ENCODE measurements at regions not wholly inside any gene's neighbourhood (a gene's known extent, or its start where the extent isn't known, plus 50 kb on each side); places are given as distances from the start of the nearest gene placed in this dataset.

- 63 to 71% methylated on average over 6 to 14 of the region's 14 CpGs for WGBS, 2 donors (ENCODE audit: low coverage in 1 of 2)
- in situ Hi-C loops (cut with MboI; ENCODE audit: low pct_ligation_motif_present in 1 of 4, low pct_unique_long_range_greater_than_20kb in 1 of 4, low sequenced_read_pairs in 3 of 4): no loop called here
Measured at GRCh38 chr19:5262721-5263120, 77.9 kb downstream of the PTPRS start.

GRCh38 chr19:5261156-5261890 is 79.3 kb downstream of the PTPRS start:
- TF ChIP-seq EP300 (IDR thresholded peaks at IDR 0.05; ENCODE audit: low read depth) (no peak), CTCF (IDR thresholded peaks at IDR 0.05) (no peak), POLR2AphosphoS5 (IDR thresholded peaks at IDR 0.05) (no peak), POLR2A (IDR thresholded peaks at IDR 0.05) (no peak)
- in situ Hi-C loops (cut with MboI; ENCODE audit: low pct_ligation_motif_present in 1 of 4, low pct_unique_long_range_greater_than_20kb in 1 of 4, low sequenced_read_pairs in 3 of 4) (no loop called here), intact Hi-C loops (cut with DNase I; ENCODE audit: low total_unique reads) (no loop called here)
- 20 to 71% methylated on average over 1 to 15 of the region's 15 CpGs for WGBS, 2 donors (ENCODE audit: low coverage in 1 of 2)
- H3K27me3 ChIP-seq: no peaks in the 10 kb centered on the region
- H3K4me1 ChIP-seq: no peaks in the 10 kb centered on the region
- H3K36me3 ChIP-seq: no peaks in the 10 kb centered on the region
- H3K9me3 ChIP-seq: no peaks in the 10 kb centered on the region
- H3K27ac ChIP-seq: no peak overlapping the region
- no peak for DNase-seq
- H3K4me3 ChIP-seq: no peak overlapping the region

More at GRCh38 chr19:5262721-5263120, 77.9 kb downstream of the PTPRS start:
- no peaks in the 10 kb centered on the region for H3K4me1 ChIP-seq
- intact Hi-C loops (cut with DNase I; ENCODE audit: low total_unique reads): loop anchor here (1.0 kb wide), 1 partner anchor 40 kb away; no protein-coding TSS in a partner anchor
- no peaks in the 10 kb centered on the region for H3K36me3 ChIP-seq
- H3K27ac ChIP-seq: no peak overlapping the region
- no peak overlapping the region for H3K4me3 ChIP-seq
- TF ChIP-seq POLR2A (IDR thresholded peaks at IDR 0.05): no peak
- no peak for TF ChIP-seq EP300 (IDR thresholded peaks at IDR 0.05; ENCODE audit: low read depth)
- no peak for TF ChIP-seq POLR2AphosphoS5 (IDR thresholded peaks at IDR 0.05)
- TF ChIP-seq CTCF (IDR thresholded peaks at IDR 0.05): no peak
- no peak for DNase-seq
- no peaks in the 10 kb centered on the region for H3K9me3 ChIP-seq
- H3K27me3 ChIP-seq: no peaks in the 10 kb centered on the region

- no peak overlapping the region for H3K27ac ChIP-seq
- H3K9me3 ChIP-seq: peaks cover 3 to 5% of the 10 kb centered on the region in 2 donors
- H3K4me3 ChIP-seq: no peak overlapping the region
- no peaks in the 10 kb centered on the region for H3K27me3 ChIP-seq
- H3K4me1 ChIP-seq: no peaks in the 10 kb centered on the region
- TF ChIP-seq POLR2AphosphoS5 (IDR thresholded peaks at IDR 0.05) (no peak), CTCF (IDR thresholded peaks at IDR 0.05) (no peak), POLR2A (IDR thresholded peaks at IDR 0.05) (no peak), EP300 (IDR thresholded peaks at IDR 0.05; ENCODE audit: low read depth) (no peak)
- DNase-seq: no peak
- WGBS, 2 donors (ENCODE audit: low coverage in 1 of 2): 87% methylated on average over 20 of the region's 20 CpGs; no CpG with 5 or more reads in 1 of the 2 donors
- in situ Hi-C loops (cut with MboI; ENCODE audit: low pct_ligation_motif_present in 1 of 4, low pct_unique_long_range_greater_than_20kb in 1 of 4, low sequenced_read_pairs in 3 of 4): no loop called here
- peaks cover 0 to 5% (median 0%) of the 10 kb centered on the region in 4 donors for H3K36me3 ChIP-seq
- intact Hi-C loops (cut with DNase I; ENCODE audit: low total_unique reads): no loop called here
Measured at GRCh38 chr19:5260381-5260967, 80.1 kb downstream of the PTPRS start.

- TF ChIP-seq EP300 (IDR thresholded peaks at IDR 0.05; ENCODE audit: low read depth) (no peak), CTCF (IDR thresholded peaks at IDR 0.05) (no peak), POLR2A (IDR thresholded peaks at IDR 0.05) (no peak), POLR2AphosphoS5 (IDR thresholded peaks at IDR 0.05) (no peak)
- in situ Hi-C loops (cut with MboI; ENCODE audit: low pct_ligation_motif_present in 1 of 4, low pct_unique_long_range_greater_than_20kb in 1 of 4, low sequenced_read_pairs in 3 of 4) (no loop called here), intact Hi-C loops (cut with DNase I; ENCODE audit: low total_unique reads) (no loop called here)
- Histone ChIP-seq H3K4me1 (no peaks in the 10 kb centered on the region), H3K4me3 (no peak overlapping the region), H3K36me3 (peaks cover 0 to 5% (median 0%) of the 10 kb centered on the region in 4 donors), H3K9me3 (peaks cover 5 to 7% of the 10 kb centered on the region in 2 donors), H3K27me3 (no peaks in the 10 kb centered on the region), H3K27ac (no peak overlapping the region)
- WGBS, 2 donors (ENCODE audit: low coverage in 1 of 2): 94% methylated on average over 4 of the region's 4 CpGs; no CpG with 5 or more reads in 1 of the 2 donors
- DNase-seq: no peak
Measured at GRCh38 chr19:5259750-5260149, 80.9 kb downstream of the PTPRS start.

All from transverse colon (tissue), 4 donors.